Ovary (tissue), 7 donors: ENCODE measurements at regions not wholly inside any gene's neighbourhood (a gene's known extent, or its start where the extent isn't known, plus 50 kb on each side); places are given as distances from the start of the nearest gene placed in this dataset.
"Not testable (repeated sequence)": the region's sequence is repeated elsewhere in the genome, so short reads cannot be mapped to it uniquely, and the experiment has no call there.

Source experiments
- DNase-seq, 5 donors: peaks; one replicate each; pipeline ENCODE4 v3.0.0-alpha.2; 2019 to 2020
- H3K27ac ChIP-seq, 2 donors: fragments of 200-600 bp; one replicate each; pipeline versions ENCODE4 v1.5.1 to v1.8.0; 2019 to 2022
- H3K27me3 ChIP-seq: fragments of 200-600 bp; one replicate; pipeline ENCODE4 v1.8.0; 2022
- H3K36me3 ChIP-seq: fragments of 200-600 bp; sonication (generic); one replicate; pipeline ENCODE4 v1.5.1; 2019
- H3K4me1 ChIP-seq: one replicate; pipeline ENCODE4 v1.8.1; 2013; ENCODE audit warnings: mild to moderate bottlenecking, moderate library complexity; ENCODE audit not compliant: insufficient read depth
- H3K4me3 ChIP-seq: fragments of 200-600 bp; sonication (generic); one replicate; pipeline ENCODE4 v1.5.1; 2017
- H3K9me3 ChIP-seq, 2 donors: fragments of 200-600 bp in 1 of 2; sonication (generic) in 1 of 2; one replicate each; pipeline versions ENCODE4 v1.5.1 to v1.8.1; 2013 to 2019; ENCODE audit warnings: mild to moderate bottlenecking in 1 of 2, moderate library complexity in 1 of 2
- CTCF ChIP-seq, 3 donors: fragments of 450-650 bp in 2 of 3; fragments of 200-600 bp in 1 of 3; IDR thresholded peaks; one replicate each; pipeline versions ENCODE4 v1.5.1 to v1.8.0; 2016 to 2022; ENCODE audit warnings: antibody characterized with exemption in 3 of 3, mild to moderate bottlenecking in 1 of 3
- EP300 ChIP-seq: sonication (generic); formaldehyde crosslinking; IDR thresholded peaks from one replicate; pipeline ENCODE4 v1.6.1; 2017; ENCODE audit warnings: antibody characterized with exemption
- POLR2A ChIP-seq: fragments of 450-650 bp; IDR thresholded peaks from one replicate; pipeline ENCODE4 v1.6.1; 2017; ENCODE audit warnings: antibody characterized with exemption, mild to moderate bottlenecking, moderate library complexity
- WGBS, 3 donors: extraction: QIAGEN DNeasy Blood & Tissue Kit in 1 of 3; methylation state at CpG; one replicate each; pipeline versions ENCODE4 v1.1.5 to v1.1.7; 2013 to 2017; 5-methylcytosine and 5-hydroxymethylcytosine counted together
- intact Hi-C, 4 donors: fragments of 100-400 bp; cut with DNase I; formaldehyde crosslinking; loops; one replicate each; pipeline versions ENCODE4 v1.11.0 to v1.15.1; 2022 to 2023
- donor health status: DM: no; HTN: no; CAD: no; lungs with moderate emphysema.
- donor health status: DM: no; HTN: no; CAD: no.
- donor health status: Bipolar disorder and iron deficiency.
- donor health status: DM: no; HTN: no; CAD: no.
- donor health status: DM: yes; HTN: yes; CAD: no.

- Histone ChIP-seq H3K4me1 (no peaks in the 10 kb centered on the region), H3K9me3 (no peaks in the 10 kb centered on the region), H3K27ac (no peak overlapping the region), H3K27me3 (no peaks in the 10 kb centered on the region), H3K4me3 (no peak overlapping the region), H3K36me3 (no peaks in the 10 kb centered on the region)
- WGBS, 3 donors = 11 to 39% (median 18%) methylated on average over 1 of the region's 1 CpG
- intact Hi-C loops = no loop called here
- no peak for TF ChIP-seq POLR2A
- no peak for TF ChIP-seq EP300
- TF ChIP-seq CTCF (IDR thresholded peaks at IDR 0.05) = no peak
- DNase-seq = no peak
Measured at GRCh38 chrX:66698273-66699204, 59.7 kb upstream of the EDA2R start.

GRCh38 chrX:66692512-66692911 lies 53.6 kb upstream of the EDA2R start:
- H3K4me3 ChIP-seq, DNase-seq, H3K27ac ChIP-seq, H3K9me3 ChIP-seq, H3K36me3 ChIP-seq, H3K4me1 ChIP-seq, intact Hi-C loops, H3K27me3 ChIP-seq: not testable (repeated sequence)
- WGBS, 3 donors = 75 to 78% (median 78%) methylated on average over 8 of the region's 8 CpGs
